Body of pancreas (tissue), 4 donors: ENCODE measurements at regions not wholly inside any gene's neighbourhood (a gene's known extent, or its start where the extent isn't known, plus 50 kb on each side); places are given as distances from the start of the nearest gene placed in this dataset.

Source experiments
- ATAC-seq: fragments of 150-250 bp; one replicate; pipeline ENCODE4 v1.9.1; 2016
- DNase-seq, 4 donors: peaks; one replicate each; pipeline ENCODE4 v3.0.0-alpha.2; 2019
- H3K27ac ChIP-seq, 4 donors: fragments of 200-600 bp; sonication (generic); 1 replicate in 3 of 4; 2 replicates in 1 of 4; pipeline versions ENCODE4 v1.5.1 to v1.6.1; 2016 to 2019; ENCODE audit warnings: mild to moderate bottlenecking in 1 of 4, mixed read lengths in 1 of 4, moderate library complexity in 1 of 4
- H3K27me3 ChIP-seq, 2 donors: fragments of 200-600 bp; sonication (generic); one replicate each; pipeline ENCODE4 v1.6.0; 2016; ENCODE audit warnings: mild to moderate bottlenecking in 1 of 2
- H3K36me3 ChIP-seq, 2 donors: fragments of 200-600 bp; sonication (generic); replicated peaks in 1 of 2; 2 replicates each; pipeline ENCODE4 v1.5.1; 2016; ENCODE audit warnings: low read depth in 2 of 2; ENCODE audit not compliant: insufficient read depth in 1 of 2
- H3K4me1 ChIP-seq: fragments of 200-600 bp; sonication (generic); one replicate; pipeline ENCODE4 v1.6.0; 2016
- H3K4me3 ChIP-seq, 2 donors: fragments of 200-600 bp; sonication (generic); 1 replicate in 1 of 2; 2 replicates in 1 of 2; pipeline ENCODE4 v1.5.1; 2016 to 2019
- H3K9me3 ChIP-seq, 3 donors: fragments of 200-600 bp; sonication (generic); 1 replicate in 2 of 3; 2 replicates in 1 of 3; pipeline ENCODE4 v1.5.1; 2016
- CTCF ChIP-seq, 7 experiments: fragments of 450-650 bp in 4 of 7; fragments of 200-600 bp in 3 of 7; sonication (generic) in 3 of 7; IDR thresholded peaks; one replicate each; pipeline ENCODE4 v1.5.1; 2016 to 2019; ENCODE audit warnings: antibody characterized with exemption in 7 of 7
- POLR2A ChIP-seq, 3 donors: fragments of 450-650 bp; IDR thresholded peaks; one replicate each; pipeline ENCODE4 v1.6.1; 2016; ENCODE audit warnings: antibody characterized with exemption in 3 of 3, mild to moderate bottlenecking in 2 of 3
- WGBS, 2 donors: methylation state at CpG; one replicate each; pipeline ENCODE4 v1.1.5; 2017; 5-methylcytosine and 5-hydroxymethylcytosine counted together
- intact Hi-C: fragments of 100-400 bp; cut with DNase I; formaldehyde crosslinking; loops from one replicate; pipeline ENCODE4 v1.15.1; 2023

- ATAC-seq = no peak
- intact Hi-C loops = no loop called here
- whole genome bisulfite sequencing, 2 donors = 54 to 69% methylated on average over 3 of the region's 3 CpGs
These were observed 76.5 kb upstream of the CHODL start for GRCh38 chr21:18168108-18168507.

GRCh38 chr21:18164933-18165332 lies 79.7 kb upstream of the CHODL start:
- TF ChIP-seq POLR2A (IDR thresholded peaks at IDR 0.05) (no peak), CTCF (IDR thresholded peaks at IDR 0.05) (no peak)
- ATAC-seq (no peak), DNase-seq (no peak)
- 49 to 51% methylated on average over 6 of the region's 6 CpGs for WGBS, 2 donors
- Histone ChIP-seq H3K27ac (no peak overlapping the region), H3K27me3 (no peaks in the 10 kb centered on the region), H3K9me3 (no peaks in the 10 kb centered on the region), H3K4me1 (no peaks in the 10 kb centered on the region), H3K36me3 (no peaks in the 10 kb centered on the region), H3K4me3 (no peak overlapping the region)
- intact Hi-C loops = no loop called here

More at GRCh38 chr21:18168108-18168507, 76.5 kb upstream of the CHODL start:
- no peak overlapping the region for H3K4me3 ChIP-seq
- no peaks in the 10 kb centered on the region for H3K9me3 ChIP-seq
- H3K4me1 ChIP-seq = no peaks in the 10 kb centered on the region
- H3K27ac ChIP-seq = no peak overlapping the region
- TF ChIP-seq POLR2A (IDR thresholded peaks at IDR 0.05) (no peak), CTCF (IDR thresholded peaks at IDR 0.05) (no peak)
- no peak for DNase-seq
- no peaks in the 10 kb centered on the region for H3K27me3 ChIP-seq
- no peaks in the 10 kb centered on the region for H3K36me3 ChIP-seq

- no peak for DNase-seq
- H3K27me3 ChIP-seq = no peaks in the 10 kb centered on the region
- WGBS, 2 donors = 47 to 60% methylated on average over 3 of the region's 3 CpGs
- H3K4me1 ChIP-seq = no peaks in the 10 kb centered on the region
- no peak for ATAC-seq
- H3K9me3 ChIP-seq = no peaks in the 10 kb centered on the region
- no peaks in the 10 kb centered on the region for H3K36me3 ChIP-seq
- TF ChIP-seq CTCF (IDR thresholded peaks at IDR 0.05) = no peak
- TF ChIP-seq POLR2A (IDR thresholded peaks at IDR 0.05) = no peak
- H3K27ac ChIP-seq = no peak overlapping the region
- H3K4me3 ChIP-seq = no peak overlapping the region
- intact Hi-C loops = no loop called here
These were observed 80.2 kb upstream of the CHODL start for GRCh38 chr21:18164483-18164882.

- Histone ChIP-seq H3K9me3 (no peaks in the 10 kb centered on the region), H3K4me3 (no peak overlapping the region), H3K36me3 (no peaks in the 10 kb centered on the region), H3K4me1 (no peaks in the 10 kb centered on the region), H3K27ac (no peak overlapping the region), H3K27me3 (no peaks in the 10 kb centered on the region)
- intact Hi-C loops = no loop called here
- DNase-seq (no peak), ATAC-seq (no peak)
- TF ChIP-seq CTCF (IDR thresholded peaks at IDR 0.05) (no peak), POLR2A (IDR thresholded peaks at IDR 0.05) (no peak)
These were observed 80.7 kb upstream of the CHODL start for GRCh38 chr21:18163956-18164355.

GRCh38 chr21:18161841-18162240 lies 82.8 kb upstream of the CHODL start:
- Histone ChIP-seq H3K4me3 (no peak overlapping the region), H3K4me1 (no peaks in the 10 kb centered on the region), H3K9me3 (no peaks in the 10 kb centered on the region), H3K27ac (no peak overlapping the region), H3K36me3 (no peaks in the 10 kb centered on the region), H3K27me3 (no peaks in the 10 kb centered on the region)
- intact Hi-C loops = no loop called here
- no peak for TF ChIP-seq CTCF (IDR thresholded peaks at IDR 0.05)
- no peak for TF ChIP-seq POLR2A (IDR thresholded peaks at IDR 0.05)
- no peak for DNase-seq
- WGBS, 2 donors = 52 to 64% methylated on average over 3 of the region's 3 CpGs
- no peak for ATAC-seq
